Common myeloid progenitor, CD34-positive (primary cell): ENCODE measurements at regions not wholly inside any gene's neighbourhood (a gene's known extent, or its start where the extent isn't known, plus 50 kb on each side); places are given as distances from the start of the nearest gene placed in this dataset.

ENCODE experiments used
- CTCF ChIA-PET: fragments of 350-600 bp; sonication (Branson Sonifier 250); formaldehyde crosslinking; loops from one replicate; lab custom pipeline; 2021; ENCODE audit warnings: antibody characterized with exemption; lab: Charles Lee
- POLR2A ChIA-PET: fragments of 350-600 bp; sonication (Branson Sonifier 250); formaldehyde crosslinking; loops from one replicate; lab custom pipeline; 2021; ENCODE audit warnings: antibody characterized with exemption; lab: Charles Lee
- DNase-seq, 3 donors: peaks; one replicate each; pipeline versions ENCODE4 v3.0.0 to v3.0.0-alpha.2; 2013
- H3K27ac ChIP-seq, 2 experiments: 1 replicate in 1 of 2; 2 replicates in 1 of 2; pipeline ENCODE4 v1.7.0; 2013; ENCODE audit warnings: inconsistent platforms in 2 of 2, low read length in 2 of 2, mild to moderate bottlenecking in 2 of 2, low read depth in 1 of 2, moderate library complexity in 1 of 2; ENCODE audit not compliant: severe bottlenecking in 2 of 2, insufficient read depth in 1 of 2, poor library complexity in 1 of 2
- H3K27me3 ChIP-seq, 5 experiments: replicated peaks in 2 of 5; 1 replicate in 3 of 5; 2 replicates in 2 of 5; pipeline versions ENCODE4 v1.6.1 to v1.7.0; 2013; ENCODE audit warnings: low read length in 4 of 5, mild to moderate bottlenecking in 2 of 5, moderate library complexity in 2 of 5, inconsistent platforms in 1 of 5; ENCODE audit not compliant: insufficient read depth in 5 of 5, control insufficient read depth in 4 of 5
- H3K36me3 ChIP-seq, 4 experiments: 1 replicate in 2 of 4; 2 replicates in 2 of 4; pipeline versions ENCODE4 v1.6.1 to v1.7.0; 2013; ENCODE audit warnings: low read length in 3 of 4, control low read depth in 1 of 4, mild to moderate bottlenecking in 1 of 4; ENCODE audit not compliant: control insufficient read depth in 4 of 4, insufficient read depth in 4 of 4
- H3K4me1 ChIP-seq, 4 experiments: 1 replicate in 3 of 4; 2 replicates in 1 of 4; pipeline versions ENCODE4 v1.6.1 to v1.7.1; 2013; ENCODE audit warnings: low read length in 3 of 4, mild to moderate bottlenecking in 3 of 4, control low read depth in 1 of 4, inconsistent platforms in 1 of 4, moderate library complexity in 1 of 4; ENCODE audit not compliant: control insufficient read depth in 4 of 4, insufficient read depth in 4 of 4; ENCODE audit errors: control extremely low read depth in 1 of 4
- H3K4me3 ChIP-seq, 7 experiments: 1 replicate in 4 of 7; 2 replicates in 3 of 7; pipeline versions ENCODE4 v1.5.1 to v1.7.0; 2013; ENCODE audit warnings: mild to moderate bottlenecking in 7 of 7, low read length in 6 of 7, moderate library complexity in 6 of 7, inconsistent platforms in 2 of 7, low read depth in 2 of 7, control low read depth in 1 of 7; ENCODE audit not compliant: insufficient read depth in 4 of 7, control insufficient read depth in 1 of 7; ENCODE audit errors: extremely low read depth in 1 of 7
- H3K9me3 ChIP-seq, 5 experiments: 1 replicate in 4 of 5; 2 replicates in 1 of 5; pipeline versions ENCODE4 v1.6.1 to v1.7.1; 2013; ENCODE audit warnings: low read length in 4 of 5, mild to moderate bottlenecking in 2 of 5, inconsistent platforms in 1 of 5, low read depth in 1 of 5, moderate library complexity in 1 of 5; ENCODE audit not compliant: control insufficient read depth in 4 of 5, insufficient read depth in 2 of 5; ENCODE audit errors: control extremely low read depth in 1 of 5
- WGBS: methylation state at CpG from one replicate; pipeline ENCODE4 v1.1.5; 2013; ENCODE audit not compliant: insufficient coverage; 5-methylcytosine and 5-hydroxymethylcytosine counted together

- H3K27me3 ChIP-seq = no peaks in the 10 kb centered on the region
- WGBS = 100% methylated on average over 1 of the region's 2 CpGs
- H3K27ac ChIP-seq = no peak overlapping the region
- POLR2A ChIA-PET = no interaction called here
- CTCF ChIA-PET = no interaction called here
- H3K9me3 ChIP-seq = no peaks in the 10 kb centered on the region
- no peak for DNase-seq
- H3K36me3 ChIP-seq = no peaks in the 10 kb centered on the region
- no peak overlapping the region for H3K4me3 ChIP-seq
- H3K4me1 ChIP-seq = no peaks in the 10 kb centered on the region
Observed at GRCh38 chr2:226496273-226496550, 303.4 kb downstream of the IRS1 start.

- no peaks in the 10 kb centered on the region for H3K27me3 ChIP-seq
- DNase-seq = no peak
- H3K27ac ChIP-seq = no peak overlapping the region
- no peaks in the 10 kb centered on the region for H3K4me1 ChIP-seq
- no peaks in the 10 kb centered on the region for H3K36me3 ChIP-seq
- H3K9me3 ChIP-seq = peaks cover 0 to 1% (median 0%) of the 10 kb centered on the region in 5 experiments
- 91% methylated on average over 5 of the region's 9 CpGs for WGBS
- H3K4me3 ChIP-seq = no peak overlapping the region
- CTCF ChIA-PET = no interaction called here
- POLR2A ChIA-PET = no interaction called here
Observed at GRCh38 chr2:226495466-226496272, 304.0 kb downstream of the IRS1 start.

GRCh38 chr2:226491112-226491511 lies 308.5 kb downstream of the IRS1 start:
- no peak for DNase-seq
- Histone ChIP-seq H3K4me3 (no peak overlapping the region), H3K27me3 (no peaks in the 10 kb centered on the region), H3K4me1 (no peaks in the 10 kb centered on the region), H3K27ac (no peak overlapping the region), H3K9me3 (peaks cover 0 to 1% (median 0%) of the 10 kb centered on the region in 5 experiments), H3K36me3 (no peaks in the 10 kb centered on the region)
- ChIA-PET CTCF (no interaction called here), POLR2A (no interaction called here)
- no CpG with 5 or more reads among the region's 1 CpG for WGBS

GRCh38 chr2:226489775-226490541 lies 309.7 kb downstream of the IRS1 start:
- H3K36me3 ChIP-seq = no peaks in the 10 kb centered on the region
- ChIA-PET CTCF (no interaction called here), POLR2A (no interaction called here)
- WGBS = 100% methylated on average over 6 of the region's 10 CpGs
- H3K9me3 ChIP-seq = peaks cover 0 to 1% (median 0%) of the 10 kb centered on the region in 5 experiments
- no peak for DNase-seq
- H3K4me1 ChIP-seq = no peaks in the 10 kb centered on the region
- H3K27ac ChIP-seq = no peak overlapping the region
- no peak overlapping the region for H3K4me3 ChIP-seq
- H3K27me3 ChIP-seq = no peaks in the 10 kb centered on the region

- DNase-seq = no peak
- Histone ChIP-seq H3K36me3 (no peaks in the 10 kb centered on the region), H3K9me3 (peaks cover 0 to 1% (median 0%) of the 10 kb centered on the region in 5 experiments), H3K27me3 (peaks cover 0 to 6% (median 0%) of the 10 kb centered on the region in 5 experiments), H3K27ac (no peak overlapping the region), H3K4me1 (no peaks in the 10 kb centered on the region), H3K4me3 (no peak overlapping the region)
- ChIA-PET POLR2A (no interaction called here), CTCF (no interaction called here)
Observed at GRCh38 chr2:226488034-226488433, 311.6 kb downstream of the IRS1 start.

GRCh38 chr2:226487573-226487972 lies 312.0 kb downstream of the IRS1 start:
- Histone ChIP-seq H3K36me3 (no peaks in the 10 kb centered on the region), H3K9me3 (peaks cover 0 to 1% (median 0%) of the 10 kb centered on the region in 5 experiments), H3K27me3 (peaks cover 0 to 7% (median 0%) of the 10 kb centered on the region in 5 experiments), H3K27ac (no peak overlapping the region), H3K4me3 (no peak overlapping the region), H3K4me1 (no peaks in the 10 kb centered on the region)
- POLR2A ChIA-PET = no interaction called here
- CTCF ChIA-PET = no interaction called here
- no CpG with 5 or more reads among the region's 3 CpGs for WGBS
- DNase-seq = no peak
